K562 (cell line): ENCODE measurements at regions not wholly inside any gene's neighbourhood (a gene's known extent, or its start where the extent isn't known, plus 50 kb on each side); places are given as distances from the start of the nearest gene placed in this dataset.

ENCODE experiments used
- ASH1L ChIP-seq: fragments of 450-650 bp; IDR thresholded peaks from 2 replicates; pipeline ENCODE4 v1.6.1; 2018; ENCODE audit warnings: borderline replicate concordance, mild to moderate bottlenecking, low read depth; ENCODE audit not compliant: partially characterized antibody
- BHLHE40 ChIP-seq: IDR thresholded peaks from 2 replicates; pipeline ENCODE4 v1.6.1; 2011; ENCODE audit warnings: low read length, improper control_type of control experiment
- GABPA ChIP-seq: fragments of 200-800 bp; sonication (Bioruptor generic); conservative IDR thresholded peaks from 2 replicates; pipeline ENCODE4 v1.6.1; 2016; ENCODE audit warnings: low read depth, missing genetic modification characterization, missing compliant biosample characterization
- MECOM ChIP-seq: fragments of 250-450 bp; sonication (Bioruptor Pico); IDR thresholded peaks from 2 replicates; pipeline ENCODE4 v1.8.0; 2022; ENCODE audit warnings: inconsistent platforms
- NEUROD1 ChIP-seq: fragments of 150-350 bp; IDR thresholded peaks from 2 replicates; pipeline ENCODE4 v1.6.1; 2014; ENCODE audit warnings: borderline replicate concordance, low read length, low read depth; ENCODE audit not compliant: partially characterized antibody
- POLR2H ChIP-seq: IDR thresholded peaks from 2 replicates; pipeline ENCODE4 v1.6.1; 2016; ENCODE audit warnings: missing genetic modification characterization, low read depth, mild to moderate bottlenecking, control low read depth, missing compliant biosample characterization, moderate library complexity
- RNF2 ChIP-seq: sonication (generic); IDR thresholded peaks from 2 replicates; pipeline ENCODE4 v1.6.1; 2016
- SMAD3 ChIP-seq: fragments of 450-650 bp; formaldehyde crosslinking; conservative IDR thresholded peaks from 2 replicates; pipeline ENCODE4 v1.4.0; 2020; ENCODE audit warnings: mild to moderate bottlenecking
- ZSCAN29 ChIP-seq: fragments of 450-650 bp; IDR thresholded peaks from 2 replicates; pipeline ENCODE4 v1.6.1; 2017
- TF ChIP-seq, protein P1 (sequence below): fragments of 200-600 bp; sonication (generic); IDR thresholded peaks from one replicate; pipeline ENCODE4 v1.6.1; 2012; ENCODE audit warnings: mild to moderate bottlenecking, low read depth, low read length, inconsistent platforms
- TF ChIP-seq, protein P2 (sequence below): fragments of 450-650 bp; IDR thresholded peaks from 2 replicates; pipeline ENCODE4 v1.6.1; 2017; ENCODE audit warnings: antibody characterized with exemption, mild to moderate bottlenecking

DNA sequence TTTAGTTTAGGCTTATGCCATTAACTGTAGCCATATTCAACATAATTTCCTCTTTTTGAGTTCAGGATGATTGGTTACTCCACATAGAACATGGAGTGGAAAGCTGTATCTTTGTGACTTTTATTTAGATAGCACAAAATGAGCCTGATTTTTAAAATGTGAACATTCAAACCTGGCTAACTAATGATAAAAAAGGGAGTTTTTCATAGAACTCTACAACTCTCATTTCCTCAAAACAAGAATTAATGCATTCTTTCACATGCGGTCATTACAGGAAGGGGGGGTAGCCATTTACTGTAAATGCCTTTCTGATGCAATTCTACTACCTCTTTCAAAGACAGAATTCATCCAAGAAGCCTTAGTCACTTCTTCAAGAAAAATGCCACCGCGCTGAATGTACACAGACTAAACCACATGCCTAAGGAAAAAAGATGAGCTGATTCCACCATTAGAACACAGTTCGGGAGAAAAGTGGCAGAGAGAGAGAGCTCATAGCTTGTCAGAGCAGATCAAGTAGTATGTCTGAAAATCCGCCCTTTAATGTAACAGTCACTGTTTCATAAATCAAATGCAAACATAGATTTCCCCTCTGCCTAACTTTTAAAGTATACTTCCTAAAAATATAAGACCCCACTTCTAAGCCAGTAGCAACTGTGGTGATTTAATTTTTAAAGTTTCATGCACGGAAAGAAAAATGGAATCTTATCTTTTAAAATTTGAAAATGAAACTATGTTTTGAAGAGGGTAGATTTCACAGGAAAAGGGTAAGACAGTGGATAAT is 226.4 kb upstream of the KLF14 start (continued):
- peak; percentile 55 for TF ChIP-seq GABPA (tag)
- peak; percentile 96; the same call in 1 of the 2 replicates for TF ChIP-seq POLR2H (tag)
- no peak for TF ChIP-seq ZSCAN29
- TF ChIP-seq NEUROD1 = peak; percentile 65
- peak; percentile 61; the same call in 1 of the 2 replicates for TF ChIP-seq MECOM (CRISPR knock-in tag)
- TF ChIP-seq ASH1L = no peak
- TF ChIP-seq RNF2 = peak; percentile 81; the same call in 1 of the 2 replicates
- TF ChIP-seq, protein P1, sequence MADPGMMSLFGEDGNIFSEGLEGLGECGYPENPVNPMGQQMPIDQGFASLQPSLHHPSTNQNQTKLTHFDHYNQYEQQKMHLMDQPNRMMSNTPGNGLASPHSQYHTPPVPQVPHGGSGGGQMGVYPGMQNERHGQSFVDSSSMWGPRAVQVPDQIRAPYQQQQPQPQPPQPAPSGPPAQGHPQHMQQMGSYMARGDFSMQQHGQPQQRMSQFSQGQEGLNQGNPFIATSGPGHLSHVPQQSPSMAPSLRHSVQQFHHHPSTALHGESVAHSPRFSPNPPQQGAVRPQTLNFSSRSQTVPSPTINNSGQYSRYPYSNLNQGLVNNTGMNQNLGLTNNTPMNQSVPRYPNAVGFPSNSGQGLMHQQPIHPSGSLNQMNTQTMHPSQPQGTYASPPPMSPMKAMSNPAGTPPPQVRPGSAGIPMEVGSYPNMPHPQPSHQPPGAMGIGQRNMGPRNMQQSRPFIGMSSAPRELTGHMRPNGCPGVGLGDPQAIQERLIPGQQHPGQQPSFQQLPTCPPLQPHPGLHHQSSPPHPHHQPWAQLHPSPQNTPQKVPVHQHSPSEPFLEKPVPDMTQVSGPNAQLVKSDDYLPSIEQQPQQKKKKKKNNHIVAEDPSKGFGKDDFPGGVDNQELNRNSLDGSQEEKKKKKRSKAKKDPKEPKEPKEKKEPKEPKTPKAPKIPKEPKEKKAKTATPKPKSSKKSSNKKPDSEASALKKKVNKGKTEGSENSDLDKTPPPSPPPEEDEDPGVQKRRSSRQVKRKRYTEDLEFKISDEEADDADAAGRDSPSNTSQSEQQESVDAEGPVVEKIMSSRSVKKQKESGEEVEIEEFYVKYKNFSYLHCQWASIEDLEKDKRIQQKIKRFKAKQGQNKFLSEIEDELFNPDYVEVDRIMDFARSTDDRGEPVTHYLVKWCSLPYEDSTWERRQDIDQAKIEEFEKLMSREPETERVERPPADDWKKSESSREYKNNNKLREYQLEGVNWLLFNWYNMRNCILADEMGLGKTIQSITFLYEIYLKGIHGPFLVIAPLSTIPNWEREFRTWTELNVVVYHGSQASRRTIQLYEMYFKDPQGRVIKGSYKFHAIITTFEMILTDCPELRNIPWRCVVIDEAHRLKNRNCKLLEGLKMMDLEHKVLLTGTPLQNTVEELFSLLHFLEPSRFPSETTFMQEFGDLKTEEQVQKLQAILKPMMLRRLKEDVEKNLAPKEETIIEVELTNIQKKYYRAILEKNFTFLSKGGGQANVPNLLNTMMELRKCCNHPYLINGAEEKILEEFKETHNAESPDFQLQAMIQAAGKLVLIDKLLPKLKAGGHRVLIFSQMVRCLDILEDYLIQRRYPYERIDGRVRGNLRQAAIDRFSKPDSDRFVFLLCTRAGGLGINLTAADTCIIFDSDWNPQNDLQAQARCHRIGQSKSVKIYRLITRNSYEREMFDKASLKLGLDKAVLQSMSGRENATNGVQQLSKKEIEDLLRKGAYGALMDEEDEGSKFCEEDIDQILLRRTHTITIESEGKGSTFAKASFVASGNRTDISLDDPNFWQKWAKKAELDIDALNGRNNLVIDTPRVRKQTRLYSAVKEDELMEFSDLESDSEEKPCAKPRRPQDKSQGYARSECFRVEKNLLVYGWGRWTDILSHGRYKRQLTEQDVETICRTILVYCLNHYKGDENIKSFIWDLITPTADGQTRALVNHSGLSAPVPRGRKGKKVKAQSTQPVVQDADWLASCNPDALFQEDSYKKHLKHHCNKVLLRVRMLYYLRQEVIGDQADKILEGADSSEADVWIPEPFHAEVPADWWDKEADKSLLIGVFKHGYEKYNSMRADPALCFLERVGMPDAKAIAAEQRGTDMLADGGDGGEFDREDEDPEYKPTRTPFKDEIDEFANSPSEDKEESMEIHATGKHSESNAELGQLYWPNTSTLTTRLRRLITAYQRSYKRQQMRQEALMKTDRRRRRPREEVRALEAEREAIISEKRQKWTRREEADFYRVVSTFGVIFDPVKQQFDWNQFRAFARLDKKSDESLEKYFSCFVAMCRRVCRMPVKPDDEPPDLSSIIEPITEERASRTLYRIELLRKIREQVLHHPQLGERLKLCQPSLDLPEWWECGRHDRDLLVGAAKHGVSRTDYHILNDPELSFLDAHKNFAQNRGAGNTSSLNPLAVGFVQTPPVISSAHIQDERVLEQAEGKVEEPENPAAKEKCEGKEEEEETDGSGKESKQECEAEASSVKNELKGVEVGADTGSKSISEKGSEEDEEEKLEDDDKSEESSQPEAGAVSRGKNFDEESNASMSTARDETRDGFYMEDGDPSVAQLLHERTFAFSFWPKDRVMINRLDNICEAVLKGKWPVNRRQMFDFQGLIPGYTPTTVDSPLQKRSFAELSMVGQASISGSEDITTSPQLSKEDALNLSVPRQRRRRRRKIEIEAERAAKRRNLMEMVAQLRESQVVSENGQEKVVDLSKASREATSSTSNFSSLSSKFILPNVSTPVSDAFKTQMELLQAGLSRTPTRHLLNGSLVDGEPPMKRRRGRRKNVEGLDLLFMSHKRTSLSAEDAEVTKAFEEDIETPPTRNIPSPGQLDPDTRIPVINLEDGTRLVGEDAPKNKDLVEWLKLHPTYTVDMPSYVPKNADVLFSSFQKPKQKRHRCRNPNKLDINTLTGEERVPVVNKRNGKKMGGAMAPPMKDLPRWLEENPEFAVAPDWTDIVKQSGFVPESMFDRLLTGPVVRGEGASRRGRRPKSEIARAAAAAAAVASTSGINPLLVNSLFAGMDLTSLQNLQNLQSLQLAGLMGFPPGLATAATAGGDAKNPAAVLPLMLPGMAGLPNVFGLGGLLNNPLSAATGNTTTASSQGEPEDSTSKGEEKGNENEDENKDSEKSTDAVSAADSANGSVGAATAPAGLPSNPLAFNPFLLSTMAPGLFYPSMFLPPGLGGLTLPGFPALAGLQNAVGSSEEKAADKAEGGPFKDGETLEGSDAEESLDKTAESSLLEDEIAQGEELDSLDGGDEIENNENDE = no peak
- TF ChIP-seq BHLHE40 = 0 out of 2 replicates have a peak, but pooled peaks have one; percentile 16
- peak; percentile 31; the same call in 1 of the 2 replicates for TF ChIP-seq SMAD3
- TF ChIP-seq, protein P2, sequence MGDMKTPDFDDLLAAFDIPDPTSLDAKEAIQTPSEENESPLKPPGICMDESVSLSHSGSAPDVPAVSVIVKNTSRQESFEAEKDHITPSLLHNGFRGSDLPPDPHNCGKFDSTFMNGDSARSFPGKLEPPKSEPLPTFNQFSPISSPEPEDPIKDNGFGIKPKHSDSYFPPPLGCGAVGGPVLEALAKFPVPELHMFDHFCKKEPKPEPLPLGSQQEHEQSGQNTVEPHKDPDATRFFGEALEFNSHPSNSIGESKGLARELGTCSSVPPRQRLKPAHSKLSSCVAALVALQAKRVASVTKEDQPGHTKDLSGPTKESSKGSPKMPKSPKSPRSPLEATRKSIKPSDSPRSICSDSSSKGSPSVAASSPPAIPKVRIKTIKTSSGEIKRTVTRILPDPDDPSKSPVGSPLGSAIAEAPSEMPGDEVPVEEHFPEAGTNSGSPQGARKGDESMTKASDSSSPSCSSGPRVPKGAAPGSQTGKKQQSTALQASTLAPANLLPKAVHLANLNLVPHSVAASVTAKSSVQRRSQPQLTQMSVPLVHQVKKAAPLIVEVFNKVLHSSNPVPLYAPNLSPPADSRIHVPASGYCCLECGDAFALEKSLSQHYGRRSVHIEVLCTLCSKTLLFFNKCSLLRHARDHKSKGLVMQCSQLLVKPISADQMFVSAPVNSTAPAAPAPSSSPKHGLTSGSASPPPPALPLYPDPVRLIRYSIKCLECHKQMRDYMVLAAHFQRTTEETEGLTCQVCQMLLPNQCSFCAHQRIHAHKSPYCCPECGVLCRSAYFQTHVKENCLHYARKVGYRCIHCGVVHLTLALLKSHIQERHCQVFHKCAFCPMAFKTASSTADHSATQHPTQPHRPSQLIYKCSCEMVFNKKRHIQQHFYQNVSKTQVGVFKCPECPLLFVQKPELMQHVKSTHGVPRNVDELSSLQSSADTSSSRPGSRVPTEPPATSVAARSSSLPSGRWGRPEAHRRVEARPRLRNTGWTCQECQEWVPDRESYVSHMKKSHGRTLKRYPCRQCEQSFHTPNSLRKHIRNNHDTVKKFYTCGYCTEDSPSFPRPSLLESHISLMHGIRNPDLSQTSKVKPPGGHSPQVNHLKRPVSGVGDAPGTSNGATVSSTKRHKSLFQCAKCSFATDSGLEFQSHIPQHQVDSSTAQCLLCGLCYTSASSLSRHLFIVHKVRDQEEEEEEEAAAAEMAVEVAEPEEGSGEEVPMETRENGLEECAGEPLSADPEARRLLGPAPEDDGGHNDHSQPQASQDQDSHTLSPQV = peak; percentile 90
